HPDE6-E6E7 (cell line): ENCODE measurements at regions not wholly inside any gene's neighbourhood (a gene's known extent, or its start where the extent isn't known, plus 50 kb on each side); places are given as distances from the start of the nearest gene placed in this dataset.
"Not testable (repeated sequence)": the region's sequence is repeated elsewhere in the genome, so short reads cannot be mapped to it uniquely, and the experiment has no call there.

ENCODE experiments used
- DNase-seq: peaks from one replicate; pipeline ENCODE4 v3.0.0; 2011; ENCODE audit warnings: missing footprints; ENCODE audit errors: extremely low spot score

- no peak for DNase-seq
Measured at GRCh38 chr13:105719859-105720258, 815.6 kb downstream of the EFNB2 start.

- no peak for DNase-seq
Measured at GRCh38 chr13:105709181-105709580, 826.3 kb downstream of the EFNB2 start.

- no peak for DNase-seq
Measured at GRCh38 chr13:105703843-105704242, 831.6 kb downstream of the EFNB2 start.

- DNase-seq = no peak
Measured at GRCh38 chr13:105702441-105702840, 833.0 kb downstream of the EFNB2 start.

- DNase-seq = no peak
Measured at GRCh38 chr13:105692769-105693168, 842.7 kb downstream of the EFNB2 start.

GRCh38 chr13:105684216-105684615, 851.2 kb downstream of the EFNB2 start:
- no peak for DNase-seq

GRCh38 chr13:105679838-105680237, 855.6 kb downstream of the EFNB2 start:
- no peak for DNase-seq

GRCh38 chr13:105678072-105678471, 857.4 kb downstream of the EFNB2 start:
- no peak for DNase-seq

GRCh38 chr13:105672881-105673280, 862.6 kb downstream of the EFNB2 start:
- no peak for DNase-seq

GRCh38 chr13:105671131-105671530, 864.3 kb downstream of the EFNB2 start:
- DNase-seq = not testable (repeated sequence)

- DNase-seq = no peak
Measured at GRCh38 chr13:105670179-105670990, 865.1 kb downstream of the EFNB2 start.

GRCh38 chr13:105665284-105665683, 870.2 kb downstream of the EFNB2 start:
- peak; percentile 43 for DNase-seq

GRCh38 chr13:105663182-105663581, 872.3 kb downstream of the EFNB2 start:
- DNase-seq = no peak

- no peak for DNase-seq
Measured at GRCh38 chr13:105660561-105660960, 874.9 kb downstream of the EFNB2 start.

GRCh38 chr13:105658431-105658830, 877.0 kb downstream of the EFNB2 start:
- no peak for DNase-seq

- no peak for DNase-seq
Measured at GRCh38 chr13:105655046-105655445, 880.4 kb downstream of the EFNB2 start.

GRCh38 chr13:105643966-105644365, 891.5 kb downstream of the EFNB2 start:
- DNase-seq = no peak

GRCh38 chr13:105642511-105642958, 892.9 kb downstream of the EFNB2 start:
- no peak for DNase-seq

GRCh38 chr13:105641121-105641520, 894.3 kb downstream of the EFNB2 start:
- no peak for DNase-seq

GRCh38 chr13:105638426-105638825, 897.0 kb downstream of the EFNB2 start:
- DNase-seq = no peak

- no peak for DNase-seq
Measured at GRCh38 chr13:105634059-105634458, 901.4 kb downstream of the EFNB2 start.

- DNase-seq = no peak
Measured at GRCh38 chr13:105630431-105630830, 905.0 kb downstream of the EFNB2 start.

GRCh38 chr13:105627270-105627669, 908.2 kb downstream of the EFNB2 start:
- no peak for DNase-seq

- no peak for DNase-seq
Measured at GRCh38 chr13:105625691-105626090, 909.8 kb downstream of the EFNB2 start.
